Transverse colon (tissue), 3 donors: ENCODE measurements at regions not wholly inside any gene's neighbourhood (a gene's known extent, or its start where the extent isn't known, plus 50 kb on each side); places are given as distances from the start of the nearest gene placed in this dataset.

Experiments used
- CTCF ChIP-seq, 5 experiments: fragments of 200-600 bp in 3 of 5; fragments of 450-650 bp in 2 of 5; sonication (generic) in 3 of 5; IDR thresholded peaks; 1 replicate in 2 of 5; 2 replicates in 3 of 5; pipeline ENCODE4 v1.5.1; 2016 to 2017; ENCODE audit warnings: antibody characterized with exemption in 5 of 5, inconsistent platforms in 3 of 5, mild to moderate bottlenecking in 2 of 5, moderate library complexity in 1 of 5
- EP300 ChIP-seq: sonication (generic); formaldehyde crosslinking; IDR thresholded peaks from one replicate; pipeline ENCODE4 v1.6.1; 2017; ENCODE audit warnings: antibody characterized with exemption, low read depth
- POLR2A ChIP-seq: fragments of 450-650 bp; IDR thresholded peaks from one replicate; pipeline ENCODE4 v1.6.1; 2016; ENCODE audit warnings: antibody characterized with exemption, mild to moderate bottlenecking, moderate library complexity

- TF ChIP-seq CTCF (IDR thresholded peaks at IDR 0.05) (no peak), POLR2A (no peak), EP300 (no peak)
Observed at GRCh38 chr2:147487286-147487977, 357.4 kb upstream of the ACVR2A start.
